HCT116 (cell line): ENCODE measurements at regions not wholly inside any gene's neighbourhood (a gene's known extent, or its start where the extent isn't known, plus 50 kb on each side); places are given as distances from the start of the nearest gene placed in this dataset.

Experiments
- ATAC-seq: fragments of 200-7000 bp; cut with Tn5 transposase; 2 replicates; pipeline ENCODE4 v1.9.1; 2020; ENCODE audit warnings: mild to moderate bottlenecking, moderate library complexity
- BruUV-seq: library from RNA; stranded (reverse); fragments of 400-500 nt; replicated peaks from 2 replicates; lab custom pipeline; 2021; lab: Mats Ljungman, UMichigan
- CTCF ChIA-PET: fragments of 300-600 bp; sonication (Branson Sonifier 250); formaldehyde crosslinking; loops from one replicate; lab custom pipeline; 2021; ENCODE audit warnings: antibody characterized with exemption; lab: Charles Lee
- POLR2A ChIA-PET: fragments of 300-600, 350-600 bp; sonication (Branson Sonifier 250); formaldehyde crosslinking; loops from one replicate; lab custom pipeline; 2021; ENCODE audit warnings: antibody characterized with exemption; lab: Charles Lee
- RAD21 ChIA-PET, 2 experiments: fragments of 300-600 bp; sonication (Branson Sonifier 250); formaldehyde crosslinking; loops; one replicate each; lab custom pipeline; 2023; ENCODE audit warnings: low total read pairs in 2 of 2; ENCODE audit not compliant: uncharacterized antibody in 2 of 2, unreplicated experiment in 2 of 2, low non-redundant PET in 1 of 2; lab: Charles Lee
- DNase-seq: peaks from one replicate; pipeline ENCODE4 v3.0.0-alpha.2; 2010; ENCODE audit warnings: low read depth, low spot score
- H2AFZ ChIP-seq: fragments of 200-600 bp; shearing (Covaris generic), sonication (generic); 2 replicates; pipeline ENCODE4 v1.6.1; 2017; ENCODE audit warnings: low read depth, mixed run types, mixed read lengths, antibody characterized with exemption, low read length; ENCODE audit not compliant: poor library complexity, severe bottlenecking
- H3K27ac ChIP-seq: 2 replicates; pipeline ENCODE4 v1.5.1; 2012; ENCODE audit warnings: low read depth, low read length
- H3K27me3 ChIP-seq: fragments of 200-600 bp; sonication (generic); 2 replicates; pipeline ENCODE4 v1.6.1; 2016; ENCODE audit warnings: mixed run types, low read length, mixed read lengths; ENCODE audit not compliant: insufficient read depth
- H3K36me3 ChIP-seq, 2 experiments: fragments of 200-500 bp in 1 of 2; fragments of 200-600 bp in 1 of 2; sonication (Bioruptor generic) in 1 of 2; sonication (generic) in 1 of 2; 2 replicates each; pipeline versions ENCODE4 v1.5.1 to v1.6.1; 2014 to 2016; ENCODE audit warnings: low read length in 2 of 2, inconsistent platforms in 1 of 2, mixed read lengths in 1 of 2, mixed run types in 1 of 2; ENCODE audit not compliant: insufficient read depth in 2 of 2, control insufficient read depth in 1 of 2
- H3K4me1 ChIP-seq, 2 experiments: fragments of 200-600 bp in 1 of 2; sonication (generic) in 1 of 2; 2 replicates each; pipeline versions ENCODE4 v1.5.1 to v1.6.1; 2012 to 2017; ENCODE audit warnings: low read length in 2 of 2, inconsistent platforms in 1 of 2, mild to moderate bottlenecking in 1 of 2, mixed read lengths in 1 of 2, mixed run types in 1 of 2, moderate library complexity in 1 of 2; ENCODE audit not compliant: insufficient read depth in 2 of 2, control insufficient read depth in 1 of 2
- H3K4me2 ChIP-seq: fragments of 200-600 bp; sonication (generic); 2 replicates; pipeline ENCODE4 v1.6.1; 2017; ENCODE audit warnings: mixed run types, low read length, mixed read lengths
- H3K4me3 ChIP-seq, 2 experiments: fragments of 200-600 bp in 1 of 2; sonication (generic) in 1 of 2; replicated peaks in 1 of 2; 2 replicates each; pipeline ENCODE4 v1.5.1; 2011 to 2016; ENCODE audit warnings: low read length in 2 of 2, control low read depth in 1 of 2, low read depth in 1 of 2, mild to moderate bottlenecking in 1 of 2, mixed read lengths in 1 of 2, mixed run types in 1 of 2
- H3K79me2 ChIP-seq: fragments of 200-600 bp; sonication (generic); 2 replicates; pipeline ENCODE4 v1.6.1; 2017; ENCODE audit warnings: mild to moderate bottlenecking, mixed run types, low read length, moderate library complexity, mixed read lengths; ENCODE audit not compliant: insufficient read depth
- H3K9ac ChIP-seq: fragments of 200-600 bp; sonication (generic); 2 replicates; pipeline ENCODE4 v1.6.1; 2016; ENCODE audit warnings: low read length, mixed read lengths
- H3K9me2 ChIP-seq: fragments of 200-600 bp; sonication (generic), shearing (Covaris generic); 2 replicates; pipeline ENCODE4 v1.6.1; 2017; ENCODE audit warnings: mixed run types, mild to moderate bottlenecking, moderate library complexity; ENCODE audit not compliant: insufficient read depth
- H3K9me3 ChIP-seq, 2 experiments: fragments of 200-500 bp in 1 of 2; fragments of 200-600 bp in 1 of 2; sonication (Bioruptor generic) in 1 of 2; sonication (generic) in 1 of 2; 2 replicates each; pipeline ENCODE4 v1.6.1; 2014 to 2017; ENCODE audit warnings: low read length in 2 of 2, mixed read lengths in 2 of 2, inconsistent platforms in 1 of 2, low read depth in 1 of 2, mild to moderate bottlenecking in 1 of 2, mixed run types in 1 of 2, moderate library complexity in 1 of 2; ENCODE audit not compliant: control insufficient read depth in 1 of 2, insufficient read depth in 1 of 2
- H4K20me1 ChIP-seq: fragments of 200-600 bp; sonication (generic), shearing (Covaris generic); 2 replicates; pipeline ENCODE4 v1.6.1; 2017; ENCODE audit warnings: mixed run types, mild to moderate bottlenecking, moderate library complexity; ENCODE audit not compliant: insufficient read depth
- EZH2phosphoT487 ChIP-seq: fragments of 200-600 bp; IDR thresholded peaks from 2 replicates; pipeline ENCODE4 v1.6.1; 2018; ENCODE audit warnings: antibody characterized with exemption, borderline replicate concordance
- RAD21 ChIP-seq: IDR thresholded peaks from 2 replicates; pipeline ENCODE4 v1.6.1; 2012; ENCODE audit warnings: low read depth, mild to moderate bottlenecking
- SRF ChIP-seq: IDR thresholded peaks from 2 replicates; pipeline ENCODE4 v1.6.1; 2012; ENCODE audit warnings: low read depth
- intact Hi-C: fragments of 100-400 bp; cut with micrococcal nuclease; formaldehyde crosslinking; loops from 2 replicates; pipeline ENCODE4 v1.10.0; 2022
- TF ChIP-seq, protein P1 (sequence below), 3 experiments: fragments of 200-600 bp in 1 of 3; sonication (generic) in 1 of 3; IDR thresholded peaks in 2 of 3; conservative IDR thresholded peaks in 1 of 3; 2 replicates each; pipeline ENCODE4 v1.5.1; 2012 to 2017; ENCODE audit warnings: low read depth in 2 of 3, low read length in 2 of 3, antibody characterized with exemption in 1 of 3, borderline replicate concordance in 1 of 3, control low read depth in 1 of 3, mild to moderate bottlenecking in 1 of 3, mixed read lengths in 1 of 3, mixed run types in 1 of 3, moderate library complexity in 1 of 3; ENCODE audit not compliant: insufficient read depth in 1 of 3

DNA sequence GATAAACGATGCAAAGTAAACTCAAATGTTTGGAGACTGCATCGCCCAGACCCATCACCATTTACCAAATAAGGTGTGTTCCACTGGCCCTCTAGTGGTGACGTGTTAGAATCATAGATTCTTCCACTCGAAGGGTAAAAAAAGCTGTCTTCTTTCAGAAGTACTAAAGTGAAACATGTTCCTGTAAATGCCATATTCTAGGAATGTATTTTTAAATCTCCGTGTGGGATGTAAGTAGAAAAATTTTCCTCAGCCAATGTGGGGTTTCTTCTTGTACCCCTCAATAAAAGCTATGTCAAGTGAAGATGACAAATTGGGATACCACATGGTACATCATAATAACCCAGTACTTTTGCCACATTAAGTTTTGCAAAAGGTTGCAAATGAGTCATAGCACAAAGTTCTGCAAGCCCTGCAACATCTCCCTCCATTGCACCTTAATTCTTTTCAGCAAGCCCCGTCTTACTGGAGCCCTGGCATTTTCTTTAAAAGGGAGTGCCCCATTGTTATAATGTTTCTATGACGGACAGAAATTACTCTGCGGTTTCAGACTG is 100.8 kb downstream of the CCER1 start:
- Histone ChIP-seq H3K9me3 (no peaks in the 10 kb centered on the region), H3K79me2 (no peaks in the 10 kb centered on the region), H3K4me3 (no peak overlapping the region), H3K9ac (no peak overlapping the region), H2AFZ (peak overlapping the region; percentile 9), H3K4me1 (no peaks in the 10 kb centered on the region), H3K4me2 (peak overlapping the region; percentile 25; the same call in 1 of the 2 replicates), H3K27me3 (no peaks in the 10 kb centered on the region), H3K27ac (no peak overlapping the region), H3K36me3 (no peaks in the 10 kb centered on the region), H3K9me2 (no peaks in the 10 kb centered on the region), H4K20me1 (no peaks in the 10 kb centered on the region)
- no TSS peak for BruUV-seq
- POLR2A ChIA-PET = interaction anchor here (0.6 kb wide), 1 partner anchor 14 kb away, joined by 3 read pairs; no protein-coding TSS in a partner anchor
- RAD21 ChIA-PET = no interaction called here
- TF ChIP-seq RAD21 (peak; percentile 61), EZH2phosphoT487 (no peak), SRF (peak; percentile 96)
- TF ChIP-seq, protein P1, sequence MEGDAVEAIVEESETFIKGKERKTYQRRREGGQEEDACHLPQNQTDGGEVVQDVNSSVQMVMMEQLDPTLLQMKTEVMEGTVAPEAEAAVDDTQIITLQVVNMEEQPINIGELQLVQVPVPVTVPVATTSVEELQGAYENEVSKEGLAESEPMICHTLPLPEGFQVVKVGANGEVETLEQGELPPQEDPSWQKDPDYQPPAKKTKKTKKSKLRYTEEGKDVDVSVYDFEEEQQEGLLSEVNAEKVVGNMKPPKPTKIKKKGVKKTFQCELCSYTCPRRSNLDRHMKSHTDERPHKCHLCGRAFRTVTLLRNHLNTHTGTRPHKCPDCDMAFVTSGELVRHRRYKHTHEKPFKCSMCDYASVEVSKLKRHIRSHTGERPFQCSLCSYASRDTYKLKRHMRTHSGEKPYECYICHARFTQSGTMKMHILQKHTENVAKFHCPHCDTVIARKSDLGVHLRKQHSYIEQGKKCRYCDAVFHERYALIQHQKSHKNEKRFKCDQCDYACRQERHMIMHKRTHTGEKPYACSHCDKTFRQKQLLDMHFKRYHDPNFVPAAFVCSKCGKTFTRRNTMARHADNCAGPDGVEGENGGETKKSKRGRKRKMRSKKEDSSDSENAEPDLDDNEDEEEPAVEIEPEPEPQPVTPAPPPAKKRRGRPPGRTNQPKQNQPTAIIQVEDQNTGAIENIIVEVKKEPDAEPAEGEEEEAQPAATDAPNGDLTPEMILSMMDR (IDR thresholded peaks at IDR 0.05 in 2 of 3, conservative IDR thresholded peaks at IDR 0.05 in 1 of 3; ENCODE audit: borderline replicate concordance in 1 of 3, insufficient read depth in 1 of 3, low read depth in 2 of 3, low read length in 2 of 3) = peak; percentile 35 to 79 (median 72); a peak in 5 of 6 replicates
- DNase-seq (peak; percentile 36), ATAC-seq (peak; percentile 81)
- CTCF ChIA-PET = interaction anchor here (0.8 to 1.6 kb wide), 6 partner anchors 8 to 87 kb away, joined by 3 to 7 read pairs (median 4); no protein-coding TSS in a partner anchor
- intact Hi-C loops = no loop called here
